Stomach (tissue), 8 donors: ENCODE measurements at regions not wholly inside any gene's neighbourhood (a gene's known extent, or its start where the extent isn't known, plus 50 kb on each side); places are given as distances from the start of the nearest gene placed in this dataset.
"Not testable (repeated sequence)": the region's sequence is repeated elsewhere in the genome, so short reads cannot be mapped to it uniquely, and the experiment has no call there.

Experiments used
- DNase-seq, 2 donors: peaks; one replicate each; pipeline versions ENCODE4 v3.0.0 to v3.0.0-alpha.2; 2013 to 2019
- H3K27ac ChIP-seq, 5 donors: fragments of 200-600 bp in 4 of 5; sonication (generic) in 4 of 5; one replicate each; pipeline ENCODE4 v1.5.1; 2013 to 2019; ENCODE audit warnings: mild to moderate bottlenecking in 1 of 5, moderate library complexity in 1 of 5
- H3K27me3 ChIP-seq, 3 donors: fragments of 200-600 bp; sonication (generic); one replicate each; pipeline ENCODE4 v1.5.1; 2017 to 2019; ENCODE audit warnings: mixed run types in 1 of 3
- H3K36me3 ChIP-seq, 4 donors: fragments of 200-600 bp; sonication (generic); 1 replicate in 3 of 4; 2 replicates in 1 of 4; pipeline ENCODE4 v1.5.1; 2016 to 2019
- H3K4me1 ChIP-seq, 4 donors: fragments of 200-600 bp; sonication (generic); one replicate each; pipeline ENCODE4 v1.5.1; 2016 to 2019
- H3K4me3 ChIP-seq, 4 donors: fragments of 200-600 bp; sonication (generic) in 3 of 4; one replicate each; pipeline ENCODE4 v1.5.1; 2016 to 2019; ENCODE audit warnings: mild to moderate bottlenecking in 1 of 4
- H3K9me3 ChIP-seq, 4 donors: fragments of 200-600 bp; sonication (generic); one replicate each; pipeline ENCODE4 v1.5.1; 2016 to 2019
- CTCF ChIP-seq, 7 experiments: fragments of 450-650 bp in 4 of 7; fragments of 200-600 bp in 3 of 7; sonication (generic) in 3 of 7; IDR thresholded peaks; one replicate each; pipeline ENCODE4 v1.5.1; 2016 to 2019; ENCODE audit warnings: antibody characterized with exemption in 7 of 7, control low read depth in 2 of 7, mild to moderate bottlenecking in 1 of 7
- EP300 ChIP-seq: sonication (generic); formaldehyde crosslinking; IDR thresholded peaks from one replicate; pipeline ENCODE4 v1.6.1; 2017; ENCODE audit warnings: antibody characterized with exemption
- POLR2A ChIP-seq, 4 donors: fragments of 450-650 bp; IDR thresholded peaks; one replicate each; pipeline ENCODE4 v1.6.1; 2016; ENCODE audit warnings: antibody characterized with exemption in 4 of 4, control low read depth in 2 of 4, mild to moderate bottlenecking in 1 of 4, moderate library complexity in 1 of 4
- POLR2AphosphoS5 ChIP-seq, 3 donors: sonication (generic); formaldehyde crosslinking; IDR thresholded peaks; one replicate each; pipeline ENCODE4 v1.6.1; 2016; ENCODE audit warnings: antibody characterized with exemption in 3 of 3
- WGBS, 5 donors: extraction: QIAGEN DNeasy Blood & Tissue Kit in 3 of 5; methylation state at CpG; one replicate each; pipeline versions ENCODE4 v1.1.5 to v1.1.7; 2013 to 2018; 5-methylcytosine and 5-hydroxymethylcytosine counted together
- intact Hi-C: fragments of 100-400 bp; cut with DNase I; formaldehyde crosslinking; loops from one replicate; pipeline ENCODE4 v1.15.1; 2023; ENCODE audit warnings: low total_unique reads
- donor health status: healthy with polysubstance abuse.
- donor health status: Bipolar disorder and iron deficiency.
- donor health status: healthy.

- H3K4me1 ChIP-seq, result no peaks in the 10 kb centered on the region
- intact Hi-C loops, result no loop called here
- no peak overlapping the region for H3K27ac ChIP-seq
- 25 to 37% (median 31%) methylated on average over 1 of the region's 1 CpG for WGBS, 5 donors
- no peak overlapping the region for H3K4me3 ChIP-seq
- no peaks in the 10 kb centered on the region for H3K9me3 ChIP-seq
- H3K27me3 ChIP-seq, result no peaks in the 10 kb centered on the region
- DNase-seq, result no peak
- no peaks in the 10 kb centered on the region for H3K36me3 ChIP-seq
- TF ChIP-seq POLR2A (IDR thresholded peaks at IDR 0.05) (no peak), EP300 (no peak), POLR2AphosphoS5 (IDR thresholded peaks at IDR 0.05) (no peak), CTCF (IDR thresholded peaks at IDR 0.05) (no peak)
Measured at GRCh38 chr7:124635416-124635815, 130.2 kb downstream of the GPR37 start.

GRCh38 chr7:124633740-124634139 lies 131.9 kb downstream of the GPR37 start:
- no peak overlapping the region for H3K27ac ChIP-seq
- WGBS, 5 donors, result 78 to 92% (median 84%) methylated on average over 6 of the region's 6 CpGs
- H3K4me1 ChIP-seq, result no peaks in the 10 kb centered on the region
- no peaks in the 10 kb centered on the region for H3K36me3 ChIP-seq
- intact Hi-C loops, result no loop called here
- TF ChIP-seq POLR2A (IDR thresholded peaks at IDR 0.05), result no peak
- TF ChIP-seq CTCF (IDR thresholded peaks at IDR 0.05), result no peak
- no peak for DNase-seq
- no peak overlapping the region for H3K4me3 ChIP-seq
- no peaks in the 10 kb centered on the region for H3K27me3 ChIP-seq
- no peaks in the 10 kb centered on the region for H3K9me3 ChIP-seq

GRCh38 chr7:124630395-124630794 lies 135.2 kb downstream of the GPR37 start:
- 56 to 80% (median 73%) methylated on average over 3 of the region's 3 CpGs for WGBS, 5 donors
- no peak overlapping the region for H3K4me3 ChIP-seq
- H3K27ac ChIP-seq, result no peak overlapping the region
- intact Hi-C loops, result no loop called here
- DNase-seq, result peak in 1 of 2 donors; percentile 9
- TF ChIP-seq POLR2AphosphoS5 (IDR thresholded peaks at IDR 0.05) (no peak), EP300 (no peak), POLR2A (IDR thresholded peaks at IDR 0.05) (no peak), CTCF (IDR thresholded peaks at IDR 0.05) (no peak)
- no peaks in the 10 kb centered on the region for H3K4me1 ChIP-seq
- peaks cover 0 to 5% (median 0%) of the 10 kb centered on the region in 4 donors for H3K9me3 ChIP-seq
- no peaks in the 10 kb centered on the region for H3K27me3 ChIP-seq
- no peaks in the 10 kb centered on the region for H3K36me3 ChIP-seq

GRCh38 chr7:124618871-124619270 lies 146.7 kb downstream of the GPR37 start:
- H3K4me1 ChIP-seq, result no peaks in the 10 kb centered on the region
- H3K4me3 ChIP-seq, result no peak overlapping the region
- DNase-seq, result no peak
- no peaks in the 10 kb centered on the region for H3K27me3 ChIP-seq
- intact Hi-C loops, result no loop called here
- H3K36me3 ChIP-seq, result no peaks in the 10 kb centered on the region
- peaks cover 0 to 4% (median 1%) of the 10 kb centered on the region in 4 donors for H3K9me3 ChIP-seq
- WGBS, 5 donors, result 77 to 93% (median 81%) methylated on average over 1 of the region's 1 CpG
- no peak overlapping the region for H3K27ac ChIP-seq
- TF ChIP-seq POLR2A (IDR thresholded peaks at IDR 0.05) (no peak), POLR2AphosphoS5 (IDR thresholded peaks at IDR 0.05) (no peak), CTCF (IDR thresholded peaks at IDR 0.05) (no peak), EP300 (no peak)

GRCh38 chr7:124618051-124618450 lies 147.5 kb downstream of the GPR37 start:
- DNase-seq, intact Hi-C loops: not testable (repeated sequence)

More at GRCh38 chr7:124618051-124618450, 147.5 kb downstream of the GPR37 start:
- not testable (repeated sequence) for H3K36me3 ChIP-seq, H3K4me3 ChIP-seq, H3K27me3 ChIP-seq, H3K27ac ChIP-seq, H3K4me1 ChIP-seq, H3K9me3 ChIP-seq
- WGBS, 5 donors, result 73 to 84% (median 82%) methylated on average over 2 of the region's 2 CpGs
